Thoracic aorta (tissue), 2 donors: ENCODE measurements at regions not wholly inside any gene's neighbourhood (a gene's known extent, or its start where the extent isn't known, plus 50 kb on each side); places are given as distances from the start of the nearest gene placed in this dataset.

Source experiments
- ATAC-seq: fragments of 150-250 bp; one replicate; pipeline ENCODE4 v1.8.0; 2017; ENCODE audit warnings: low read depth; ENCODE audit not compliant: insufficient number of reproducible peaks, low FRiP score
- DNase-seq: peaks from one replicate; pipeline ENCODE4 v3.0.0-alpha.2; 2020; ENCODE audit warnings: low spot score
- H3K27ac ChIP-seq, 2 donors: fragments of 200-600 bp; sonication (generic); 1 replicate in 1 of 2; 2 replicates in 1 of 2; pipeline ENCODE4 v1.5.1; 2016; ENCODE audit warnings: mild to moderate bottlenecking in 2 of 2, moderate library complexity in 2 of 2
- H3K27me3 ChIP-seq: fragments of 200-600 bp; sonication (generic); replicated peaks from 2 replicates; pipeline ENCODE4 v1.6.0; 2016; ENCODE audit warnings: mild to moderate bottlenecking; ENCODE audit not compliant: insufficient read depth
- H3K36me3 ChIP-seq: fragments of 200-600 bp; sonication (generic); one replicate; pipeline ENCODE4 v1.5.1; 2016
- H3K4me1 ChIP-seq, 2 donors: fragments of 200-600 bp; sonication (generic); 1 replicate in 1 of 2; 2 replicates in 1 of 2; pipeline versions ENCODE4 v1.5.1 to v1.6.0; 2016; ENCODE audit warnings: low read depth in 2 of 2, mild to moderate bottlenecking in 1 of 2; ENCODE audit not compliant: control insufficient read depth in 1 of 2
- H3K4me3 ChIP-seq: fragments of 200-600 bp; sonication (generic); 2 replicates; pipeline ENCODE4 v1.5.1; 2016; ENCODE audit warnings: mild to moderate bottlenecking
- H3K9me3 ChIP-seq: fragments of 200-600 bp; sonication (generic); 2 replicates; pipeline ENCODE4 v1.5.1; 2016
- CTCF ChIP-seq: fragments of 200-600 bp; sonication (generic); IDR thresholded peaks from one replicate; pipeline ENCODE4 v1.5.1; 2019; ENCODE audit warnings: antibody characterized with exemption

GRCh38 chr9:78448960-78449673, 152.2 kb downstream of the PSAT1 start:
- H3K27ac ChIP-seq = no peak overlapping the region
- no peak for ATAC-seq
- no peak for TF ChIP-seq CTCF
- H3K27me3 ChIP-seq = no peaks in the 10 kb centered on the region
- H3K4me1 ChIP-seq = no peaks in the 10 kb centered on the region
- no peaks in the 10 kb centered on the region for H3K9me3 ChIP-seq
- H3K4me3 ChIP-seq = no peak overlapping the region
- no peak for DNase-seq
- no peaks in the 10 kb centered on the region for H3K36me3 ChIP-seq

- H3K9me3 ChIP-seq = no peaks in the 10 kb centered on the region
- H3K4me3 ChIP-seq = no peak overlapping the region
- ATAC-seq = no peak
Measured at GRCh38 chr9:78453450-78453849, 156.5 kb downstream of the PSAT1 start.

GRCh38 chr9:78462611-78463010, 165.7 kb downstream of the PSAT1 start:
- Histone ChIP-seq H3K9me3 (no peaks in the 10 kb centered on the region), H3K4me1 (no peaks in the 10 kb centered on the region), H3K27ac (no peak overlapping the region), H3K4me3 (no peak overlapping the region), H3K36me3 (no peaks in the 10 kb centered on the region), H3K27me3 (no peaks in the 10 kb centered on the region)
- DNase-seq (no peak), ATAC-seq (no peak)
- TF ChIP-seq CTCF = no peak

More at GRCh38 chr9:78453450-78453849, 156.5 kb downstream of the PSAT1 start:
- no peak for TF ChIP-seq CTCF
- Histone ChIP-seq H3K27ac (no peak overlapping the region), H3K36me3 (no peaks in the 10 kb centered on the region), H3K27me3 (no peaks in the 10 kb centered on the region), H3K4me1 (no peaks in the 10 kb centered on the region)
- DNase-seq = no peak

GRCh38 chr9:78463750-78464149, 166.8 kb downstream of the PSAT1 start:
- H3K27ac ChIP-seq = no peak overlapping the region
- DNase-seq (no peak), ATAC-seq (no peak)
- no peaks in the 10 kb centered on the region for H3K27me3 ChIP-seq
- no peak overlapping the region for H3K4me3 ChIP-seq
- no peaks in the 10 kb centered on the region for H3K9me3 ChIP-seq
- no peaks in the 10 kb centered on the region for H3K4me1 ChIP-seq
- no peaks in the 10 kb centered on the region for H3K36me3 ChIP-seq
- no peak for TF ChIP-seq CTCF

GRCh38 chr9:78468231-78468630, 171.3 kb downstream of the PSAT1 start:
- Histone ChIP-seq H3K36me3 (no peaks in the 10 kb centered on the region), H3K4me3 (no peak overlapping the region), H3K9me3 (no peaks in the 10 kb centered on the region), H3K4me1 (no peaks in the 10 kb centered on the region), H3K27me3 (no peaks in the 10 kb centered on the region), H3K27ac (no peak overlapping the region)
- no peak for ATAC-seq
- TF ChIP-seq CTCF = no peak
- no peak for DNase-seq
